SK-N-MC (cell line): ENCODE measurements at regions not wholly inside any gene's neighbourhood (a gene's known extent, or its start where the extent isn't known, plus 50 kb on each side); places are given as distances from the start of the nearest gene placed in this dataset.

Experiments
- EZH2 ChIP-seq: fragments of 200-600 bp; sonication (generic); IDR thresholded peaks from one replicate; pipeline ENCODE4 v1.6.1; 2017; ENCODE audit warnings: antibody characterized with exemption
- FOXP2 ChIP-seq: optimal IDR thresholded peaks from 2 replicates; pipeline ENCODE3; 2011; ENCODE audit warnings: mild to moderate bottlenecking, moderate library complexity; ENCODE audit not compliant: insufficient read depth; ENCODE audit errors: extremely low read length, control extremely low read depth
- POLR2AphosphoS5 ChIP-seq: IDR thresholded peaks from 2 replicates; pipeline ENCODE4 v1.6.1; 2012; ENCODE audit warnings: mild to moderate bottlenecking, low read depth, low read length, borderline replicate concordance

DNA sequence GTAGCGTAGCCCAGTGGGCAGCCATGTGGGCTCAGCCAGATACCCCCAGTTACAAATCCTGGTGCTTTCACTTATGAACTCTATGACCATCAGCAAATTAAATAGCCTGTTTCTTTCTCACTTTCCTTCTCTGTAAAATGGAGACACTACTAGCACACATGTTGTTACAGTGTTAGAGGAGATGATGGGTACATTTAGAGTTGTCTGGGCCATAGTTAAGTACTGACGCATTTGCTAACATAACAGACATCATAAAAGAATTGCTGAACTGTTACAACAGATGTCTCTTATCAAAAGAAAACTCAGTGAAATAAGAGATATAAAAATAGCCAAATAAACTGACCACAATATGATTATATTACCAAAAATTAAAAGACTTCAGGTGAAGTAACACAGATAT, 69.9 kb upstream of the DOK5 start:
- no peak for TF ChIP-seq EZH2
- no peak for TF ChIP-seq POLR2AphosphoS5
- TF ChIP-seq FOXP2: no peak
